GM19467 (cell line): ENCODE measurements at regions not wholly inside any gene's neighbourhood (a gene's known extent, or its start where the extent isn't known, plus 50 kb on each side); places are given as distances from the start of the nearest gene placed in this dataset.

Experiments used
- ATAC-seq: cut with Tn5 transposase; IDR thresholded peaks from one replicate; pipeline ENCODE4 v1.9.1; 2021; ENCODE audit warnings: mild to moderate bottlenecking, moderate library complexity; ENCODE audit not compliant: unreplicated experiment

GRCh38 chr2:18837240-18837639, 247.9 kb upstream of the NT5C1B start:
- ATAC-seq = no peak

- ATAC-seq = no peak
Measured at GRCh38 chr2:18836436-18836835, 247.1 kb upstream of the NT5C1B start.

DNA sequence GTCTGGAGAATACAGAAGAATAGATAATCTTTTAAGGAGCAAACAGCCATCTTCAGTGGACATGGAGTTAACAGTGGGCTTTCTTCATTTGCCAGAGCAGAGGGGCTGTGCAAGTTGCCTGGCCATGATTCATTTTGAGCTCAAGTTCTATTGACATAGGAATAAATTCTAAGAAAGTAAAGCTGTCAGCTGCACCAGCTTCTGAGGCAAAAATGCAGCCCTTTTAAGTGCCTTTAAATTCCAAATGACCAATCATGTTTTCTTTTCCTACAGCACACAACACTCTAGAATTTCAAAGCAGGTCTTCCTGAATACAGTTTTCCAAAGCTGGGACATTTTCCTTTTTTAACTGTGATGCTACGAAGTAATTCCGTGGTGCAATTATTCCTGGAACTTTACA, 246.4 kb upstream of the NT5C1B start:
- ATAC-seq = no peak

- no peak for ATAC-seq
Measured at GRCh38 chr2:18834341-18834740, 245.0 kb upstream of the NT5C1B start.

DNA sequence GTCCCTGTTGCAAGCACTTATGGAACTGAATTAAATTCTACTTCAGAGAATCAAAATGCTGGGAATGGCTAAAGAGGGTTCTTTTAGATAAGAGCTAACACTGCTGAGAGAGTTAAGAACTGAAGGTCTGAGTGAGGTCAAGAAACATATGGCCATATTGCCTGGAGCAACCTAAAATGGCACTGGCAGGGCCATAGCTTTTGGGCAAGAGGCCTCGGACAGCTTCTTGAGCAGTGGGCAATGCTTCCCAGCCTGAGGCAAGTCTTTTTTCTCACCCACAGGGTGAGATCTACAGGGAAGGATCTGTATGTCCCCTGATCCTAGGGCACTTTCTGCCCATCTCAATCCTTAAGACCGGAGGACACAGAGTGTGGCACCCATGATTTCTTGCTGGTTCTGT, 244.6 kb upstream of the NT5C1B start:
- no peak for ATAC-seq

- ATAC-seq = no peak
Measured at GRCh38 chr2:18831916-18832510, 242.6 kb upstream of the NT5C1B start.

DNA sequence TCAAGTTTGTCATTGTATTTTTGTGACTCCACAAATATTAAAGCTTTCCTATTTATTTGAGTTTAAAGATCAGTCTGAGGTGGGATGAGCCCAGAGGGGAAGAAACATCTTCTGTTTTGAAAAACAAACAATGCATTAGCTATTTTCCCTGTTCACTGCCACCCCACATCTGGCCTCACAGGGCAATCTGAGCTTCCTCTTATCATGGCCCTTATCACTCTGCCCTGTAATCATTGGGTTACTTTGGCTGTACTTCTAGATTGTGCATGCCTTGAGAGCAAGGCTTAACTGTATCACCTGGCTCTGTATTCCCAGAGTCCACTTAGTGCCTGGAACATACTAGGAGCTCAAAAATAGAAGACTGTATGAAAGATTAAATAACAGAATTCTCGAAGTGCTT, 241.6 kb upstream of the NT5C1B start:
- no peak for ATAC-seq

DNA sequence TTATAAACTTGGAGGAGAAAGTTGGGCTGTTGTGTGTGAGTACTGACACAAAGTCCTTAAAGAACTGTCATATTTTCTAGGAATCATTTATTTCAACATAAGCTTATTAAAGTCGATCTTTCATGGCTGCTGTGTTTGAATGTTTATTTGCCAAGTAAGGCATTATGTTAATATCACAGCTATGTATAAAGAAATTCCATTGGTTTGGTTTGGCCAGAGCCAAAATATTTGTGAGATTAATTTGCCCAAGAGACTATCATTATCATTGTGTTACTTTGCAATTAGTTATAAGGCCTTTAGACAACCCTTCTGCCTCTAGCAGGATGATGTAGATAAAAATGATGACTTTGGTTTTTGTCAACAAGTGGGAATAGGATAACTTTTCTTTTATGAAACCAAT, 240.6 kb upstream of the NT5C1B start:
- ATAC-seq = no peak

- no peak for ATAC-seq
Measured at GRCh38 chr2:18829251-18829902, 240.0 kb upstream of the NT5C1B start.

GRCh38 chr2:18828296-18828695, 238.9 kb upstream of the NT5C1B start:
- ATAC-seq = no peak

DNA sequence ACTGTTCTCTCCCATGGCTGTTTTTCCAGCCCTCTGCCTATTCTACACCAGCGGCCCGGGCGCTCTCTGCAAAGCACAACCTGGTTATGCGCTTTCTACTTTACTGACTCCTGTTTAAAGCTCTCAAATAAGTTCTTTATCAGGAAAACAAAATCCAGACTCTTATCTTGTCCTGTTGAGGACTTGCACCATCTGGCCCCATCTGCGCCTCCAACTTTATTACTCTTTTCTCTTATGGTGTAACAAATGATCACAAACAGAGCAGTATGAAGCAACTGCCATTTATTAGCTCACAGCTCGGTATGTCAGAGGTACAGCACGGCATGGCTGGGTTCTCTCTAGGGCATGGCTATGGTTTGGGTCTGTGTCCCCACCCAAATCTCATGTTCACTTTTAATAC, 236.5 kb upstream of the NT5C1B start:
- ATAC-seq = no peak

- ATAC-seq = no peak
Measured at GRCh38 chr2:18824915-18825314, 235.5 kb upstream of the NT5C1B start.

DNA sequence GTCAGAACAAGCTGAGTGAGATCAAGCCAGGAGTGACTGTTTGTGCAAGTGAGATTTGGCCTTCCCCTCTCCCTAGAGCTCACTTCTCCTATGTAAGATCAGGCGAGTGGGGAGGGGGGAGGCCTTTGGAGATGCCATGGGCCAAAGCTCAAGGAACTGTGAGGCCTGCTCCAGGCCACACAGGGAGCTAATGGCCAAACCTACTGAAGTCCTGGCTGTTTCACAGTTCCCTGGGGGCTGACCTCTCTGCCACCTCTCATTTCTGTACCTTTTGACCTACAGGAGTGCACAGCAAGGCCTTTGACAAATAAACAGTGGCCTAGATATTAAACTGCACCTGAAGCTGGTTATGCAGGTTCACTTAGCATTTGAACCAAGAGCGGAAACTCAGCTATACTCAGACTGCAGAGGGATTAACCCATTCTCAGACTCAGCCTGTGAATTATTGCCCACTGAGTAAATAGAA, 235.0 kb upstream of the NT5C1B start:
- ATAC-seq = no peak

GRCh38 chr2:18821431-18821830, 232.1 kb upstream of the NT5C1B start:
- no peak for ATAC-seq

GRCh38 chr2:18820966-18821365, 231.6 kb upstream of the NT5C1B start:
- ATAC-seq = no peak

- ATAC-seq = no peak
Measured at GRCh38 chr2:18819566-18819965, 230.2 kb upstream of the NT5C1B start.

DNA sequence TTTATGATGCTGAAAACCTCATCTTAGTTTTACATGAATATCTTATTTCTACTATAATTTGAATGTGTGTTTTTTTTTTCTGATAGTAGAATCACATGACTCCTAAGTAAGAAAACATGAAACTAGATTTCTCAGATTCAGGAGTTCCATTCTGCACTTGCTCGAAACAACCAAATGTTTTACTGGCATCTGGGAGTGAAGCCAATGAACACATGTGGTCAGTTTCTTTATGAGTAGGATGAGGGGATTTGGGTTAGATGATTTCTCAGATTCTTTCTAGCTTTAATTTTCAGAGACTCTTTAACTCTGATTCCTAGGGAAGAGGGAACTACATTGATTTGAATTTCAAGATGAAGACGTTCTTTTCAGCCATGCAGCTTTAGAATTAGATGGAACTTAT, 225.0 kb upstream of the NT5C1B start:
- no peak for ATAC-seq

DNA sequence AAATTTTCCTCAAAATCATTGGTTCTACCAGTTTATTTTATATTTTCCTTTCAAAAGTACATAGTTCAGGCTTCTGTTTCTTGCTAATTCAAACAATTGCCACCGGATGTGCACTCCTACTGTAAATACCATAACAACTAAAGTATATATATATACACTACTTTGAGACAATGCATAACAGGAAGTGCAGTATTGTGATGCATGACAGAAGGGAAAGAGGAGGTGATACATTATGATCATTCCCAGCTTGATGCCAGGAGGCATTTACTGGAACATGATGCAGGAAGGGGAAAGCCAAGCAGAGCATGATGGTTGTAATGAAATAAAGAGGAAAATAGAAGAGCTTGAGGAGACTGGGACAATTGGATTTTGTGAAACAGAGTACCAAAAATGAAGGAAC, 215.2 kb upstream of the NT5C1B start:
- no peak for ATAC-seq

DNA sequence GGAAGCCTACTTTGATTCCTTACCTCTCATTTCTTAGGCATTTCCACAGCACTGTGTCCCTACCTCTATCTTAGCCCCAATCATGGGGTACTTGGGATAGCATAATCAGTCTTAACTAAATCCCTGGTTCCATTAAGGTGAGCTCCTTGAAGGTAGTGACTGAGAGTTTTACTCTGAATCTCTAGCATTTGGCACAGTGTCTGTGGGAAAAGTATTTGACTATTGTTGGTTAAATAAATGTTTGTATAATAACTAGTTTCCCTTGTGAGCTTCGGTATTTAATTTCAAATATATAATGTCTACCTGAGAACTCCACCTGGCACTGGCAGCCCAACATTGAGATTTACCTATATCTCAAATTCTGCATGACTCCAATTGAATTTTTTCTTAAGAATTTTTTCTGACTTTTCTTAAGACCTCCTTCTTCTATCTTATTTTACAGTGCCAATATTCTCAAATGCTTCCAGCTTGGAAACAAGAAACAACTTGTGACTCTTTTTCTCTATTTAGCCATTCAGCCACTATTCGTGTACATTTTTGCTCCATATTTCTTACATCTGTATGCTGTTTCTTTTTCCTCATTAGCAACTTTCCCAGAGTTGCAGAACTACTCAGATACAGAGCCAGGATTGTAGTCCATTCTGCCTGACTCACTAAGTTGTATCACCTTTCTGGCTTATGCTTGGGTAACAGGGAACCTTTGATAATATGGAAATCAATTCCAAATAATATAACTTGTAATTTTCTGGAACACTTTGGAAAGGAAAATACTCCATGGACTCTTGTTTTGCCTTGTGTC, 214.0 kb upstream of the NT5C1B start:
- no peak for ATAC-seq

GRCh38 chr2:18800240-18800971, 211.0 kb upstream of the NT5C1B start:
- no peak for ATAC-seq

DNA sequence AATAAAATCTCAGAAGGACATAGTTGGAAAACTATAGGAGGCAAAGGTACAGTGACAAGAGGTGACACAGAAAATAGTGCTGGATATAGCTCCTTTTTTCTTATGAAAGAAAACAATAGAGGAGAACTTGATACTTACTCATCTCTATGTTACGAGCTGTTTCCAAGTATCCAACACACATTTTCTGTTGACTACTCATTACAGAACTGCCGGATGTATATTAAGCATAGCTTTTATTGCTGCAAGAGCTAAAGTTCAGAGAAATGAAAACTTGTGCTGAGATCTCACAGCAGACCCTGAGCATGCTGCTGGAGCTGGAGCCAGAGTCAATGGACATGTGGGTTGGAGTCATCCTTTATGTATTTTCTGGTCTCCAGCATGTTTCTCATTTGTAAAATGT, 210.0 kb upstream of the NT5C1B start:
- ATAC-seq = no peak
